ENCODE measurements at regions not wholly inside any gene's neighbourhood (a gene's known extent, or its start where the extent isn't known, plus 50 kb on each side); places are given as distances from the start of the nearest gene placed in this dataset.

GRCh38 chr13:80022146-80022545, 318.8 kb downstream of the SPRY2 start:
- Histone ChIP-seq H3K79me2 (ENCODE audit: insufficient read depth, low read length) (no peaks in the 10 kb centered on the region), H3K4me1 (ENCODE audit: insufficient read depth, low read length) (no peaks in the 10 kb centered on the region), H3K4me2 (ENCODE audit: insufficient read depth, low read length) (no peak overlapping the region), H3K27ac (ENCODE audit: low read depth, low read length) (no peak overlapping the region), H3K27me3 (ENCODE audit: insufficient read depth, low read length) (no peaks in the 10 kb centered on the region), H3K9me3 (ENCODE audit: low read depth, low read length) (no peaks in the 10 kb centered on the region), H4K20me1 (ENCODE audit: insufficient read depth, low read length) (no peaks in the 10 kb centered on the region), H2AFZ (ENCODE audit: low read length) (no peak overlapping the region), H3K4me3 (ENCODE audit: insufficient read depth, low read length) (no peak overlapping the region), H3K36me3 (ENCODE audit: insufficient read depth, low read length) (no peaks in the 10 kb centered on the region)
- TF ChIP-seq CTCF (IDR thresholded peaks at IDR 0.05; ENCODE audit: extremely low read depth, low read depth, low read length): no peak
- DNase-seq (ENCODE audit: insufficient read length, low spot score, missing footprints): no peak

- TF ChIP-seq CTCF (IDR thresholded peaks at IDR 0.05; ENCODE audit: extremely low read depth, low read depth, low read length): no peak
- DNase-seq (ENCODE audit: insufficient read length, low spot score, missing footprints): peak; percentile 67
- Histone ChIP-seq H3K27me3 (ENCODE audit: insufficient read depth, low read length) (no peaks in the 10 kb centered on the region), H3K27ac (ENCODE audit: low read depth, low read length) (no peak overlapping the region), H3K4me2 (ENCODE audit: insufficient read depth, low read length) (no peak overlapping the region), H3K9me3 (ENCODE audit: low read depth, low read length) (no peaks in the 10 kb centered on the region), H3K4me3 (ENCODE audit: insufficient read depth, low read length) (no peak overlapping the region), H3K79me2 (ENCODE audit: insufficient read depth, low read length) (no peaks in the 10 kb centered on the region), H3K4me1 (ENCODE audit: insufficient read depth, low read length) (peaks cover 9% of the 10 kb centered on the region), H3K36me3 (ENCODE audit: insufficient read depth, low read length) (no peaks in the 10 kb centered on the region), H4K20me1 (ENCODE audit: insufficient read depth, low read length) (no peaks in the 10 kb centered on the region), H2AFZ (ENCODE audit: low read length) (peak overlapping the region; percentile 64)
Measured at GRCh38 chr13:80012251-80012650, 328.7 kb downstream of the SPRY2 start.

- Histone ChIP-seq H3K36me3 (ENCODE audit: insufficient read depth, low read length) (no peaks in the 10 kb centered on the region), H3K4me2 (ENCODE audit: insufficient read depth, low read length) (peak overlapping the region; percentile 6), H2AFZ (ENCODE audit: low read length) (peak overlapping the region; percentile 60), H3K79me2 (ENCODE audit: insufficient read depth, low read length) (no peaks in the 10 kb centered on the region), H3K9me3 (ENCODE audit: low read depth, low read length) (no peaks in the 10 kb centered on the region), H3K4me3 (ENCODE audit: insufficient read depth, low read length) (no peak overlapping the region), H3K27ac (ENCODE audit: low read depth, low read length) (no peak overlapping the region), H3K4me1 (ENCODE audit: insufficient read depth, low read length) (peaks cover 9% of the 10 kb centered on the region), H3K27me3 (ENCODE audit: insufficient read depth, low read length) (no peaks in the 10 kb centered on the region), H4K20me1 (ENCODE audit: insufficient read depth, low read length) (no peaks in the 10 kb centered on the region)
- TF ChIP-seq CTCF (IDR thresholded peaks at IDR 0.05; ENCODE audit: extremely low read depth, low read depth, low read length): no peak
- no peak for DNase-seq (ENCODE audit: insufficient read length, low spot score, missing footprints)
Measured at GRCh38 chr13:80011448-80012212, 329.3 kb downstream of the SPRY2 start.

- Histone ChIP-seq H3K27me3 (ENCODE audit: insufficient read depth, low read length) (no peaks in the 10 kb centered on the region), H3K27ac (ENCODE audit: low read depth, low read length) (no peak overlapping the region), H3K4me2 (ENCODE audit: insufficient read depth, low read length) (no peak overlapping the region), H2AFZ (ENCODE audit: low read length) (no peak overlapping the region), H3K9me3 (ENCODE audit: low read depth, low read length) (no peaks in the 10 kb centered on the region), H4K20me1 (ENCODE audit: insufficient read depth, low read length) (no peaks in the 10 kb centered on the region), H3K36me3 (ENCODE audit: insufficient read depth, low read length) (no peaks in the 10 kb centered on the region), H3K79me2 (ENCODE audit: insufficient read depth, low read length) (no peaks in the 10 kb centered on the region), H3K4me3 (ENCODE audit: insufficient read depth, low read length) (no peak overlapping the region), H3K4me1 (ENCODE audit: insufficient read depth, low read length) (peaks cover 9% of the 10 kb centered on the region)
- TF ChIP-seq CTCF (IDR thresholded peaks at IDR 0.05; ENCODE audit: extremely low read depth, low read depth, low read length): no peak
- DNase-seq (ENCODE audit: insufficient read length, low spot score, missing footprints): no peak
Measured at GRCh38 chr13:80010846-80011245, 330.1 kb downstream of the SPRY2 start.
